ENCODE measurements at regions not wholly inside any gene's neighbourhood (a gene's known extent, or its start where the extent isn't known, plus 50 kb on each side); places are given as distances from the start of the nearest gene placed in this dataset.

DNA sequence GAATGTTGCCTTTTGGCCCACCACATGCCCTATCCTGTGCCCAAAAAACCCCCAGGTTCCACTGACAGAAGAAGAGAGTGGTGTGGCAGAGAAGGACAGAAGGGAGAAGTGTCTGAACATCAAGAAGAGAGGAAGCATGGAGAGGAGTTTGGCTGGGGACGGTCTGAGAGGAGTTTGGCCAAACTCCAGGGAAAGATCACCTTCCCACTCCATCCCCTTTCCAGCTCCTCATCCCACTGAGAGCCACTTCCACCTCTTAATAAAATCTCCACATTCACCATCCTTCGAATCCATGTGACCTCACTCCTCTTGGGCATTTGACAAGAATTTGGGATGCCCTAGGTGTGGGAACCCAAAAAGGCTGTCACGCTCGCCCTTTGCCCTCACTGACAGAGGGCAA, 311.6 kb upstream of the GRM7 start:
- Mint-ChIP-seq H3K4me3 (no peak overlapping the region), H3K9me3 (peaks cover 0 to 20% (median 13%) of the 10 kb centered on the region in 9 donors), H3K27ac (no peak overlapping the region), H3K27me3 (no peaks in the 10 kb centered on the region), H3K4me1 (no peaks in the 10 kb centered on the region), H3K36me3 (peaks cover 0 to 7% (median 0%) of the 10 kb centered on the region in 3 donors)
- ATAC-seq (no peak), DNase-seq (no peak)
- POLR2A ChIA-PET, result no interaction called here

GRCh38 chr3:6551165-6551564, 309.8 kb upstream of the GRM7 start:
- Mint-ChIP-seq H3K27me3 (no peaks in the 10 kb centered on the region), H3K4me1 (no peaks in the 10 kb centered on the region), H3K27ac (no peak overlapping the region), H3K4me3 (no peak overlapping the region), H3K9me3 (peaks cover 2 to 17% (median 13%) of the 10 kb centered on the region in 9 donors), H3K36me3 (peaks cover 0 to 7% (median 0%) of the 10 kb centered on the region in 3 donors)
- POLR2A ChIA-PET, result no interaction called here
- ATAC-seq (no peak), DNase-seq (no peak)

DNA sequence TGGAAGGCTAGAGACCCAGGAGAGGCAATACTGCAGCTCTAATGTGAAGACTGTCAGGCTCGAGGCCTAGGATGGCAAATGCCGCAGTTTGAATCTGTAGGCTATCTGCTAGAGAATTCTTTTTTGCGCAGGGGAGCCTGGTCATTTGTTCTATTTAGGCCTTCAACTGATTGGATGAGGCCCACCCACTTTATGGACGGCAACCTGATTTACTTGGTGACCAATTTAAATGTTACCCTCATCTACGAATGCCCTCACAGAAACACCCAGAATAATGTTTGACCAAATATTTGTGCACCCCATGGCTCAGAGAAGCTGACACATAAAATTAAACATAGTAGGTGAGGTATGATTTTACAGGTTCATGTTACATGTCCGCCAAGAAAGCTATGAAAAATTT, 300.7 kb upstream of the GRM7 start:
- ATAC-seq (no peak), DNase-seq (no peak)
- H3K9me3 Mint-ChIP-seq, result peaks cover 0 to 31% (median 6%) of the 10 kb centered on the region in 9 donors
- H3K4me3 Mint-ChIP-seq, result no peak overlapping the region
- no peak overlapping the region for H3K27ac Mint-ChIP-seq
- H3K4me1 Mint-ChIP-seq, result no peaks in the 10 kb centered on the region
- H3K36me3 Mint-ChIP-seq, result no peaks in the 10 kb centered on the region
- POLR2A ChIA-PET, result no interaction called here
- H3K27me3 Mint-ChIP-seq, result no peaks in the 10 kb centered on the region

DNA sequence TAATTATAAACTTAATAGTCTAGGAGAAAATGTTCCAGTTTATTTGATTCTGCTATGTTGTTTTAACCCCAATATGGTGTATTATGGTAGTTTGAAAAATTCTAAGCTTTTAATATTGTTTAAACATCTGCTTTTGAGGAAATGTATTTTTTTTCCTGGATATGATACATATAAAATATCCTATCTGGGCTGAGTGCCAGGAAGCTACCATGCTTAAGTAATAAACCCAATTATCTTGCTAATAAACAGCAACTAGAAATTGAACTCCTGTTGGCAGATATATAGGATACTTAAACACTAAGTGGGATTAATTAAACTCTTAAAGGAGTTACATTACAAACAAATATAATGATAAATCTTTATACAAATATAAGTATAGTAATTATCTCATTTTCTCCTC, 293.7 kb upstream of the GRM7 start:
- DNase-seq (no peak), ATAC-seq (no peak)
- Mint-ChIP-seq H3K4me3 (no peak overlapping the region), H3K27me3 (no peaks in the 10 kb centered on the region), H3K4me1 (no peaks in the 10 kb centered on the region), H3K36me3 (no peaks in the 10 kb centered on the region), H3K27ac (no peak overlapping the region), H3K9me3 (peaks cover 0 to 25% (median 10%) of the 10 kb centered on the region in 9 donors)
- POLR2A ChIA-PET, result no interaction called here

DNA sequence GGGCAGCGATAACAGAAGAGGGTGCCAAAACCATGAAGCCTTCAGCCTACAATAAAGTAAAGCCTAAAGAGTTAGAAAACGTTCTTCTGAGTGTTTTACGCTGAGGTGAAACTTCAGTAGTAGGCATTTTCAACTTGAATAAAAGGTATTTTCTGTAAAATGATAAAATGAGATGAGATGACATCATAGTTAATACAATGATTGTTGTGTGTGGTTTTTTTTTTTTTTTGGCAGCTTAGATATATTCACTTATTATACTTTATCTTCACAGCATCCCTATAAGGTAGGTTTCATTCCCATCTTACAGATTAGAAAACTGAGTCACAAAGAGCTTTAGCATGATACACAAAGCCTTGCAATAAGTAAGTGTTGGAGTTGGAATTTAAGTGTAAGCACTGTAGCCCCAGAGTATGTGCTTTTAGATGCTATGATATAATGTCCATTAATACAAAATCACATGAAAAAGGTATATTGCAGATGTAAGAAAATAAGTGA, 291.9 kb upstream of the GRM7 start:
- DNase-seq (no peak), ATAC-seq (no peak)
- Mint-ChIP-seq H3K27ac (no peak overlapping the region), H3K27me3 (no peaks in the 10 kb centered on the region), H3K36me3 (no peaks in the 10 kb centered on the region), H3K4me3 (no peak overlapping the region), H3K4me1 (no peaks in the 10 kb centered on the region), H3K9me3 (peaks cover 0 to 22% (median 6%) of the 10 kb centered on the region in 9 donors)
- POLR2A ChIA-PET, result no interaction called here

GRCh38 chr3:6571448-6571847, 289.5 kb upstream of the GRM7 start:
- H3K27ac Mint-ChIP-seq, result no peak overlapping the region
- POLR2A ChIA-PET, result no interaction called here
- no peak overlapping the region for H3K4me3 Mint-ChIP-seq
- DNase-seq, result no peak
- no peaks in the 10 kb centered on the region for H3K36me3 Mint-ChIP-seq
- no peak for ATAC-seq
- H3K4me1 Mint-ChIP-seq, result no peaks in the 10 kb centered on the region
- no peaks in the 10 kb centered on the region for H3K27me3 Mint-ChIP-seq
- peaks cover 1 to 25% (median 6%) of the 10 kb centered on the region in 9 donors for H3K9me3 Mint-ChIP-seq

DNA sequence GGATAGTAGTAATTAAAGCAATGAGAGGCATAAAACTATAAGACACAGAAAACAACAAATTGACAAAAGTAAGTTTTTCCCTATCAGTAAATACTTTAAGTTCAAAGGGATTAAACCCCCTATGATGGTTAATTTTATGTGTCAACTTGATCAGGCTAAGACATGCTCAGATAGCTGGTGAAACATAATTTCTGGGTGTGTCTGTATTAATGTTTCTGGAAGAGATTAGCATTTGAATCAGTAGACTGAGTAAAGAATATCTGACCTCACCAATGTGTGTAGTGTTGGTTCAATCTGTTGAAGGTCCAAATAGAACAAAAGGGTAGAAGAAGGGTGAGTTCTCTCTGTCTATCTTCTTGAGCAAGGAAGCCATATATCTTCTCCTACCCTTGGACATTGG, 283.3 kb upstream of the GRM7 start:
- Mint-ChIP-seq H3K36me3 (no peaks in the 10 kb centered on the region), H3K4me1 (no peaks in the 10 kb centered on the region), H3K9me3 (peaks cover 0 to 20% (median 4%) of the 10 kb centered on the region in 9 donors), H3K4me3 (no peak overlapping the region), H3K27ac (no peak overlapping the region), H3K27me3 (no peaks in the 10 kb centered on the region)
- ATAC-seq, result no peak
- no peak for DNase-seq
- POLR2A ChIA-PET, result no interaction called here

DNA sequence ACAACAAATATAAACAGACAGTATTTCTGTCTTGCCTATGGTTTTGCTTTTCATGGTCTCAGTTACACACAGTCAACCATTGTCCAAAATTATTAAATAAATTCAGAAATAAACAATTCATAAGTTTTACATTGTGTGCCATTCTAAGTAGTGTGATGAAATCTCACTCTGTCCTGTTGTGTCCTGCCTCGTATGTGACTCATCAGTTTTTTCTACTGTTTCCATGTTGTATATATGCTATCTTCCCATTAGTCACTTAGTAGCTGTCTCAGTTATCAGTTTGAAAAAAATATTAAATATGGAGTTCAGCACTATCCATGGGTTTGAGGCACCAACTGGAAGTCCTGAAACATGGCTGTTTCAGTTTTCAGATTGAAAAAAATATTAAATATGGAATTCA, 282.4 kb upstream of the GRM7 start:
- Mint-ChIP-seq H3K27ac (no peak overlapping the region), H3K27me3 (no peaks in the 10 kb centered on the region), H3K4me1 (no peaks in the 10 kb centered on the region), H3K36me3 (no peaks in the 10 kb centered on the region), H3K4me3 (no peak overlapping the region), H3K9me3 (peaks cover 0 to 20% (median 4%) of the 10 kb centered on the region in 9 donors)
- POLR2A ChIA-PET, result no interaction called here
- ATAC-seq (no peak), DNase-seq (no peak)

DNA sequence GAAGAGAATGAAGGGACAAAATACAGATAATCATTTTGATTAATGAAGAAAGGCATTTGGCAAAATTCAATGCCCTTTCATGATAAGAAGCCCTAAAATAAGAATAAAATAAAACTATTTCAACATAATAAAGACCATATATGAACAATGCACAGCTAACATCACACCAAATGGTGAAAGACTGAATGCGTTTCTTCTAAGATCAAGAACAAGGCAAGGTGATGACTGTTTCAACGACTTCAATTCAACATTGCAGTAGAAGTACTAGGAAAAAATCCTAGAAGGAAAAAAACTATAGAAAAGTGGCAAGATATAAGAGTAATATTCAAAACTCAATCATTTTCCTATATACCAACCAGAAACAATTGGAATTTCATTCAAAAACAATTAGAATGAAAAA, 280.1 kb upstream of the GRM7 start:
- no peak overlapping the region for H3K27ac Mint-ChIP-seq
- DNase-seq (no peak), ATAC-seq (no peak)
- H3K4me3 Mint-ChIP-seq, result no peak overlapping the region
- H3K9me3 Mint-ChIP-seq, result peaks cover 0 to 28% (median 4%) of the 10 kb centered on the region in 9 donors
- H3K4me1 Mint-ChIP-seq, result no peaks in the 10 kb centered on the region
- POLR2A ChIA-PET, result no interaction called here
- no peaks in the 10 kb centered on the region for H3K27me3 Mint-ChIP-seq
- H3K36me3 Mint-ChIP-seq, result no peaks in the 10 kb centered on the region

DNA sequence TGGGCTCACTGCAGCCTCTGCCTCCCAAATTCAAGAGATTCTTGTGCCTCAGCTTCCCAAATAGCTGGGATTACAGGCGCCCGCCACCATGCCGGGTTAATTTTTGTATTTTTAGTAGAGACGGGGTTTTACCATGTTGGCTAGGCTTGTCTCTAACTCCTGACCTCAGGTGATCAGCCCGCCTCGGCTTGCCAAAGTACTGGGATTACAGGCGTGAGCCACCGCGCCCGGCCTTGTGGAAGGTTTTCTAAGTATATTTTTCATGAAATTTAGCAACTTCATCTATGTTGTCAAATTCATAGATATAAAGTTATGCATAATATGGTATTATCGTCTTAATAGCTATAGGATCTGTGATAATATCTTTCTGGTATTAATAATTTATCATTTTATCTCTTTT, 275.6 kb upstream of the GRM7 start:
- H3K36me3 Mint-ChIP-seq, result no peaks in the 10 kb centered on the region
- peaks cover 3 to 59% (median 8%) of the 10 kb centered on the region in 9 donors for H3K9me3 Mint-ChIP-seq
- POLR2A ChIA-PET, result no interaction called here
- no peak overlapping the region for H3K4me3 Mint-ChIP-seq
- H3K27me3 Mint-ChIP-seq, result no peaks in the 10 kb centered on the region
- DNase-seq (no peak), ATAC-seq (no peak)
- H3K27ac Mint-ChIP-seq, result no peak overlapping the region
- H3K4me1 Mint-ChIP-seq, result no peaks in the 10 kb centered on the region

GRCh38 chr3:6600237-6600636, 260.7 kb upstream of the GRM7 start:
- Mint-ChIP-seq H3K36me3 (peaks cover 0 to 4% (median 0%) of the 10 kb centered on the region in 3 donors), H3K4me1 (no peaks in the 10 kb centered on the region), H3K27me3 (no peaks in the 10 kb centered on the region), H3K4me3 (no peak overlapping the region), H3K27ac (no peak overlapping the region), H3K9me3 (peaks cover 1 to 41% (median 19%) of the 10 kb centered on the region in 9 donors)
- POLR2A ChIA-PET, result no interaction called here
- no peak for DNase-seq
- ATAC-seq, result no peak

DNA sequence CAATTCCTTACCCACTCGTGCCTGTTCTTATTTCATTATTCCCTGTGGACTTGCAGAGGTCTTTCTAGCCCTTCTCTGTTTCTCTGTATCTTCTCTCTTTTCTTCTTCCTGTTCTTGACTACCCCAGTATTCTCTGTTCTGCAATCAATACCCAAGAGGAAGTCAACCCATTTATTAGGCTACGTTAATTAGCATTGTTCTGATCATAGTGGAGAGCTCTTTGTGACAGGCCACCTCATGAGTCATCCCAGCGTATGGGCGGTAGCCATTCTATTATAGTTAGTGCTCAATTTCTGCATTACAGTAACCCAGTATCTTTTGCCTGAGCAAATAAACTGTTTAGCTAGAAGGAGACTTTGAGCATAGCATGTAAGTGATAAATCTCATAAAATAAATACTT, 259.5 kb upstream of the GRM7 start:
- Mint-ChIP-seq H3K27me3 (no peaks in the 10 kb centered on the region), H3K4me1 (no peaks in the 10 kb centered on the region), H3K36me3 (peaks cover 0 to 4% (median 0%) of the 10 kb centered on the region in 3 donors), H3K4me3 (no peak overlapping the region), H3K9me3 (peaks cover 0 to 41% (median 16%) of the 10 kb centered on the region in 9 donors), H3K27ac (no peak overlapping the region)
- POLR2A ChIA-PET, result no interaction called here
- no peak for DNase-seq
- no peak for ATAC-seq

GRCh38 chr3:6602329-6602728, 258.6 kb upstream of the GRM7 start:
- no peaks in the 10 kb centered on the region for H3K27me3 Mint-ChIP-seq
- peaks cover 0 to 4% (median 0%) of the 10 kb centered on the region in 3 donors for H3K36me3 Mint-ChIP-seq
- peaks cover under 1 to 33% (median 13%) of the 10 kb centered on the region in 9 donors for H3K9me3 Mint-ChIP-seq
- no peak overlapping the region for H3K4me3 Mint-ChIP-seq
- no peaks in the 10 kb centered on the region for H3K4me1 Mint-ChIP-seq
- POLR2A ChIA-PET, result no interaction called here
- ATAC-seq (no peak), DNase-seq (no peak)
- H3K27ac Mint-ChIP-seq, result no peak overlapping the region

DNA sequence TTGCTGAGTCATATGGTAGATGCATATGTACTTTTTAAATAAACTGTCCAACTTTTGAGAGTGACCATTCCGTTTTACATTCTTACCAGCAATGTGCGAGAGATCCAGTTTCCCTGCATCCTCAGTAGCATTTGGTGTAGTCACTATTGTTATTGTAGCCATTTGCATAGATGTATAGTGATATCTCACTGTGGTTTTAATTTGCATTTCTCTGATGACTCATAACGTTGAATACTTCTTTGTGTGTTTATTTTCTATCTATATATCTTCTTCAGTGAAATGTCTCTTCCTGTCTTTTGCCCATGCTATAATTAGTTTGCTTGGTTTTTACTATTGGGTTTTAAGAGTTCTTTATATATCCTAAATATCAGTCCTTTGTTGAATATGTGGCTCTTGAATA, 255.7 kb upstream of the GRM7 start:
- ATAC-seq, result no peak
- Mint-ChIP-seq H3K4me3 (no peak overlapping the region), H3K4me1 (no peaks in the 10 kb centered on the region)

More for the DNA sequence above, 255.7 kb upstream of the GRM7 start:
- DNase-seq, result no peak
- POLR2A ChIA-PET, result no interaction called here
- H3K27me3 Mint-ChIP-seq, result no peaks in the 10 kb centered on the region
- H3K9me3 Mint-ChIP-seq, result peaks cover under 1 to 36% (median 8%) of the 10 kb centered on the region in 9 donors
- no peak overlapping the region for H3K27ac Mint-ChIP-seq
- H3K36me3 Mint-ChIP-seq, result peaks cover 0 to 6% (median 0%) of the 10 kb centered on the region in 3 donors

Measured in naive thymus-derived CD8-positive, alpha-beta T cell (primary cell).